Left lung (tissue), 4 donors: ENCODE measurements at regions not wholly inside any gene's neighbourhood (a gene's known extent, or its start where the extent isn't known, plus 50 kb on each side); places are given as distances from the start of the nearest gene placed in this dataset.

Experiments
- ATAC-seq: fragments of 200-7000 bp; cut with Tn5 transposase; one replicate; pipeline ENCODE4 v1.9.1; 2020; ENCODE audit warnings: moderate library complexity
- DNase-seq, 4 donors: peaks; one replicate each; pipeline ENCODE4 v3.0.0-alpha.2; 2013 to 2020
- H3K27ac ChIP-seq, 2 donors: fragments of 200-600 bp; sonication (generic) in 1 of 2; one replicate each; pipeline versions ENCODE4 v1.5.0 to v1.8.0; 2020 to 2021
- H3K27me3 ChIP-seq, 2 donors: fragments of 200-600 bp; sonication (generic) in 1 of 2; one replicate each; pipeline versions ENCODE4 v1.5.0 to v1.8.0; 2020 to 2021
- H3K36me3 ChIP-seq, 2 donors: fragments of 200-600 bp; sonication (generic) in 1 of 2; one replicate each; pipeline versions ENCODE4 v1.5.0 to v1.8.0; 2020 to 2021
- H3K4me1 ChIP-seq, 2 donors: fragments of 200-600 bp; one replicate each; pipeline ENCODE4 v1.8.0; 2021
- H3K4me3 ChIP-seq, 2 donors: fragments of 200-600 bp; sonication (generic) in 1 of 2; one replicate each; pipeline versions ENCODE4 v1.5.0 to v1.8.0; 2020 to 2021; ENCODE audit warnings: mild to moderate bottlenecking in 1 of 2
- H3K9me3 ChIP-seq, 2 donors: fragments of 200-600 bp; sonication (generic) in 1 of 2; one replicate each; pipeline versions ENCODE4 v1.5.0 to v1.8.0; 2020 to 2021
- CTCF ChIP-seq, 2 donors: fragments of 200-600 bp; sonication (generic) in 1 of 2; IDR thresholded peaks; one replicate each; pipeline versions ENCODE4 v1.5.0 to v1.8.0; 2021; ENCODE audit warnings: antibody characterized with exemption in 2 of 2
- intact Hi-C, 2 donors: fragments of 100-400 bp; cut with DNase I; formaldehyde crosslinking; loops; one replicate each; pipeline versions ENCODE4 v1.11.2 to v1.14.2; 2022
- donor health status: DM: no; HTN: yes; CAD: no.
- donor health status: DM: no; HTN: no; CAD: no.

- Histone ChIP-seq H3K36me3 (no peaks in the 10 kb centered on the region), H3K9me3 (no peaks in the 10 kb centered on the region), H3K27me3 (peaks cover 0 to 21% of the 10 kb centered on the region in 2 donors), H3K4me1 (no peaks in the 10 kb centered on the region), H3K27ac (no peak overlapping the region), H3K4me3 (no peak overlapping the region)
- intact Hi-C loops = no loop called here
- DNase-seq (no peak), ATAC-seq (no peak)
- TF ChIP-seq CTCF (IDR thresholded peaks at IDR 0.05) = no peak
Measured at GRCh38 chr20:21033817-21034216, 72.3 kb downstream of the LINC00237 start.

- no peaks in the 10 kb centered on the region for H3K4me1 ChIP-seq
- DNase-seq (no peak), ATAC-seq (no peak)
- no peak overlapping the region for H3K4me3 ChIP-seq
- H3K36me3 ChIP-seq = no peaks in the 10 kb centered on the region
- H3K9me3 ChIP-seq = no peaks in the 10 kb centered on the region
- H3K27ac ChIP-seq = no peak overlapping the region
- intact Hi-C loops = no loop called here
- no peak for TF ChIP-seq CTCF (IDR thresholded peaks at IDR 0.05)
- H3K27me3 ChIP-seq = peaks cover 0 to 19% of the 10 kb centered on the region in 2 donors
Measured at GRCh38 chr20:21031666-21032065, 74.5 kb downstream of the LINC00237 start.

GRCh38 chr20:21029341-21029740 is 76.8 kb downstream of the LINC00237 start:
- H3K4me1 ChIP-seq = no peaks in the 10 kb centered on the region
- H3K9me3 ChIP-seq = no peaks in the 10 kb centered on the region
- no peak for TF ChIP-seq CTCF (IDR thresholded peaks at IDR 0.05)
- no peaks in the 10 kb centered on the region for H3K36me3 ChIP-seq
- DNase-seq = no peak
- H3K4me3 ChIP-seq = no peak overlapping the region
- ATAC-seq = no peak
- intact Hi-C loops = no loop called here
- no peak overlapping the region for H3K27ac ChIP-seq
- peaks cover 0 to 7% of the 10 kb centered on the region in 2 donors for H3K27me3 ChIP-seq

- H3K4me3 ChIP-seq = no peak overlapping the region
- H3K36me3 ChIP-seq = no peaks in the 10 kb centered on the region
- no peak overlapping the region for H3K27ac ChIP-seq
- peaks cover 0 to 7% of the 10 kb centered on the region in 2 donors for H3K27me3 ChIP-seq
- intact Hi-C loops = no loop called here
- TF ChIP-seq CTCF (IDR thresholded peaks at IDR 0.05) = no peak
- no peak for ATAC-seq
- DNase-seq = no peak
- no peaks in the 10 kb centered on the region for H3K9me3 ChIP-seq
- H3K4me1 ChIP-seq = no peaks in the 10 kb centered on the region
Measured at GRCh38 chr20:21028921-21029320, 77.2 kb downstream of the LINC00237 start.

GRCh38 chr20:21028436-21028835 is 77.7 kb downstream of the LINC00237 start:
- no peak overlapping the region for H3K4me3 ChIP-seq
- H3K9me3 ChIP-seq = no peaks in the 10 kb centered on the region
- peaks cover 0 to 7% of the 10 kb centered on the region in 2 donors for H3K27me3 ChIP-seq
- H3K36me3 ChIP-seq = no peaks in the 10 kb centered on the region
- no peak for TF ChIP-seq CTCF (IDR thresholded peaks at IDR 0.05)
- intact Hi-C loops = no loop called here
- H3K27ac ChIP-seq = no peak overlapping the region
- ATAC-seq (no peak), DNase-seq (no peak)
- H3K4me1 ChIP-seq = no peaks in the 10 kb centered on the region
